ENCODE measurements at regions not wholly inside any gene's neighbourhood (a gene's known extent, or its start where the extent isn't known, plus 50 kb on each side); places are given as distances from the start of the nearest gene placed in this dataset.

DNA sequence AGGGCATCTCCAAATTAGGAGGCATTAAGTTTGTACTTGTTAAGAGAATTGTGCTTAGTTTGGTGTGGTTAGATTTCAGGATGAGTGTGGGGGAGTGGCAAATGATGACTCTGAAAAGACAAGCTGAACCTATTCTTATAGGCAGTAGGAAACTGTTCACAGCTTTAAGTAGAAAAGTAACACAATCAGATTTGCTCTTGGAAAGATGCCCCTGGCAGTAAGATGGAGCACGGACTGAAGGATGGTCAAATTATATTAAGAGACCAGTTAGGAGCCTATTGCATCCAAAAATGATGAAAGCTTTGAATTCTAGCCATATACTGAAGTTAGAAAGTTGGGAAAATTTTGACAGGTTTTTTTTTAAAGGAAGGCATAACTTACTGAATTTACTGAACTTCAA, 254.2 kb upstream of the MEF2C start:
- no peaks in the 10 kb centered on the region for H3K9me3 ChIP-seq (replicated peaks; ENCODE audit: control insufficient read depth, insufficient read depth, low read length)
- TF ChIP-seq GATA2 (IDR thresholded peaks at IDR 0.05; ENCODE audit: insufficient read depth, insufficient read length, low read depth, low read length) (no peak), JUN (IDR thresholded peaks at IDR 0.05; ENCODE audit: borderline replicate concordance, insufficient read depth, insufficient read length, low read depth) (no peak), EZH2 (IDR thresholded peaks at IDR 0.05; ENCODE audit: borderline replicate concordance, low read depth, low read length, severe bottlenecking) (no peak), POLR2A (IDR thresholded peaks at IDR 0.05; ENCODE audit: low read depth, low read length) (no peak), MYC (IDR thresholded peaks at IDR 0.05; ENCODE audit: low read depth, low read length) (no peak), POLR2AphosphoS5 (IDR thresholded peaks at IDR 0.05; ENCODE audit: insufficient read depth, low read depth, low read length) (no peak), FOS (IDR thresholded peaks at IDR 0.05; ENCODE audit: borderline replicate concordance, insufficient read depth, low read length) (no peak)
- TF ChIP-seq, protein P1, sequence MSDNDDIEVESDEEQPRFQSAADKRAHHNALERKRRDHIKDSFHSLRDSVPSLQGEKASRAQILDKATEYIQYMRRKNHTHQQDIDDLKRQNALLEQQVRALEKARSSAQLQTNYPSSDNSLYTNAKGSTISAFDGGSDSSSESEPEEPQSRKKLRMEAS (IDR thresholded peaks at IDR 0.05; ENCODE audit: insufficient read depth, insufficient read length) = no peak
- TF ChIP-seq, protein P2, sequence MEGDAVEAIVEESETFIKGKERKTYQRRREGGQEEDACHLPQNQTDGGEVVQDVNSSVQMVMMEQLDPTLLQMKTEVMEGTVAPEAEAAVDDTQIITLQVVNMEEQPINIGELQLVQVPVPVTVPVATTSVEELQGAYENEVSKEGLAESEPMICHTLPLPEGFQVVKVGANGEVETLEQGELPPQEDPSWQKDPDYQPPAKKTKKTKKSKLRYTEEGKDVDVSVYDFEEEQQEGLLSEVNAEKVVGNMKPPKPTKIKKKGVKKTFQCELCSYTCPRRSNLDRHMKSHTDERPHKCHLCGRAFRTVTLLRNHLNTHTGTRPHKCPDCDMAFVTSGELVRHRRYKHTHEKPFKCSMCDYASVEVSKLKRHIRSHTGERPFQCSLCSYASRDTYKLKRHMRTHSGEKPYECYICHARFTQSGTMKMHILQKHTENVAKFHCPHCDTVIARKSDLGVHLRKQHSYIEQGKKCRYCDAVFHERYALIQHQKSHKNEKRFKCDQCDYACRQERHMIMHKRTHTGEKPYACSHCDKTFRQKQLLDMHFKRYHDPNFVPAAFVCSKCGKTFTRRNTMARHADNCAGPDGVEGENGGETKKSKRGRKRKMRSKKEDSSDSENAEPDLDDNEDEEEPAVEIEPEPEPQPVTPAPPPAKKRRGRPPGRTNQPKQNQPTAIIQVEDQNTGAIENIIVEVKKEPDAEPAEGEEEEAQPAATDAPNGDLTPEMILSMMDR (IDR thresholded peaks at IDR 0.05; ENCODE audit: extremely low read depth in 1 of 2, insufficient read depth in 1 of 2, low read depth in 1 of 2, low read length in 2 of 2) = no peak
- no peak overlapping the region for H3K4me2 ChIP-seq (ENCODE audit: insufficient read depth, low read length)
- no TSS peak for BruUV-seq (replicated peaks)
- H3K79me2 ChIP-seq (ENCODE audit: control insufficient read depth, insufficient read depth, low read length) = no peaks in the 10 kb centered on the region
- intact Hi-C loops (cut with micrococcal nuclease) = no loop called here
- dilution Hi-C loops (cut with MboI; ENCODE audit: extremely low pct_ligation_motif_present, low sequenced_read_pairs) = no loop called here
- no peaks in the 10 kb centered on the region for H3K36me3 ChIP-seq (ENCODE audit: control insufficient read depth in 2 of 2, extremely low read depth in 1 of 2, insufficient read depth in 2 of 2, low read length in 2 of 2)
- H3K9ac ChIP-seq (replicated peaks; ENCODE audit: extremely low read depth, insufficient read depth, low read length) = no peak overlapping the region
- no peak for DNase-seq (ENCODE audit: low read depth, low spot score)
- POLR2A ChIA-PET = no interaction called here
- H3K27ac ChIP-seq (ENCODE audit: insufficient read depth, low read depth, low read length) = no peak overlapping the region
- H2AFZ ChIP-seq (ENCODE audit: low read depth, low read length) = no peak overlapping the region
- no peak overlapping the region for H3K4me3 ChIP-seq (replicated peaks in 1 of 3; ENCODE audit: insufficient read depth in 1 of 3, low read depth in 1 of 3, low read length in 3 of 3)
- FAIRE-seq = no peak
- H3K27me3 ChIP-seq (ENCODE audit: control insufficient read depth in 2 of 2, insufficient read depth in 2 of 2, low read length in 2 of 2) = no peaks in the 10 kb centered on the region
- CTCF ChIA-PET = no interaction called here
- no peaks in the 10 kb centered on the region for H3K4me1 ChIP-seq (ENCODE audit: control insufficient read depth, extremely low read depth, insufficient read depth, low read length)
- H4K20me1 ChIP-seq (replicated peaks; ENCODE audit: control insufficient read depth, extremely low read depth, insufficient read depth, low read length) = no peaks in the 10 kb centered on the region
- H3K9me1 ChIP-seq (replicated peaks; ENCODE audit: control insufficient read depth, extremely low read depth, insufficient read depth, low read length) = no peaks in the 10 kb centered on the region

Data from endothelial cell of umbilical vein (primary cell).